GM10266 (cell line): ENCODE measurements at regions not wholly inside any gene's neighbourhood (a gene's known extent, or its start where the extent isn't known, plus 50 kb on each side); places are given as distances from the start of the nearest gene placed in this dataset.

Experiments used
- DNase-seq: peaks from one replicate; pipeline ENCODE4 v3.0.0; 2012; ENCODE audit errors: extremely low spot score
- CTCF ChIP-seq: IDR thresholded peaks from 2 replicates; pipeline ENCODE4 v1.5.1; 2012; ENCODE audit warnings: mild to moderate bottlenecking, low read depth; ENCODE audit not compliant: control insufficient read depth, insufficient read depth; ENCODE audit errors: missing control alignments

DNA sequence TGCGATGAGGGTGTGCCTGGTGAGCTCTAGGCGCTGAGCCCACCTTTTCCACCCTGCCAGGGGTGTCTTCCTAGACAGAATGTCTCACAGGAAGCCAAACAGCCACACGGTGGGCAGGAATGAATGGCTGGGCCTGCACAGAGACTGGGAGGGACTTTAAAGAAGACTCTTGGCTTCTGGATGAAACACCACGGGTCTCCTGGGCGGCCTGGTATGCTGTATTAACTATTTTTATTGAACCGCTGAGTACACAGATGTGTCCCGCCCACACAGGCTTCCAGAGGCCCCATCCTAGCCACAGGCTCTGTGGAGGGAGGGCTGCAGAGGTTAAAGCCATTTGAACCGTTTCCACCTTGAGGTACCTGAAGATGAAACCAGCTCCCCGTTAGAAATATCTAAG is 115.2 kb upstream of the CXCL14 start:
- no peak for DNase-seq
- no peak for TF ChIP-seq CTCF

DNA sequence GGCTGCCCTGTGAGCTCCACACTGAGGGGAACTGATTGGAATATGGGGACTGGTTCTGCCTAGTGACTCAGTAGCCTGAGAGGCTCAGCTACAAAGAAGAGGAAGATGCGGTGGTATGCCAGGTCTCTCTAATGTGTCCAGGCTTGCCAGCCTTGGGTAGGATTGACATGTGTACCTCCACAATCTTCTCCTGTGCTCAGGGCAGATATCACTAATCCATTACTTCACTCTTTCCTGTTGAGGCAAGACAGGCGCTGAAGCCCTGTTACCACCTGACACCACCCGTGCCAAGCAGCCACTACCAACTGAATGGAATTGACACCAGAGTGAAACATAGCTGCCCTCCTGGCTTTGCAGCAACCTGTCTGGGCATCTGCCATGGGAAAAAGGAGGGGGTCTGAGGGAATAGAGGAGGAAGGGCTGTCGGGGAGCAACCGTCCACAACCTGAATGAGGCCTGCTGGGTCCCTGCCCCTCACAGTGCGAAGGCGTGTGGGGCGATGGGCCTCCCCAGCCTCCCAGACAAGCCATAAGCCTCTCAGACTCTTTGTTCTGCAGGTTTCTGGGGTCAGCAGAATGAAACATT is 114.7 kb upstream of the CXCL14 start:
- no peak for DNase-seq
- no peak for TF ChIP-seq CTCF

- no peak for TF ChIP-seq CTCF
- DNase-seq = no peak
Observed at GRCh38 chr5:135691044-135691443, 112.3 kb upstream of the CXCL14 start.

DNA sequence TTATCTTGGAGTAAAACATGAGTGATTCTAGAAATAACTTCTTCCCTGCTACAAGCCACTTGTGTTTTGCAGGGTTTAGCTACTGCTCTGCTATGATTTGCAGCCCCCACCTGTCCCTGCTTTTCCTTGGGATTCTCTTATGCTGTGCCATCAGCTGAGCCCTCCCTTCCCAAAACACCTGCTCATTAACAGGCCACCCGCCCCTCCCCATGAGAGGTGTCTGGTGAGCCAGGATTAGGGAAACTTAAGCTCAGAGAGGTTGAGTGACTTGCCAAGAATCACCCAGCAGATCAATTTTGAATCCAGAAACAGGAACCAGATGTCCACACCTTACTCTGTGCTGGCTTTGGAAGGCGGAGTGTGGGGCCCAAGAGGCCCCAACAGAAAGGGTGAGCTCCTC is 111.7 kb upstream of the CXCL14 start:
- DNase-seq = no peak
- TF ChIP-seq CTCF = no peak

GRCh38 chr5:135689506-135689905 is 110.7 kb upstream of the CXCL14 start:
- no peak for TF ChIP-seq CTCF
- no peak for DNase-seq

DNA sequence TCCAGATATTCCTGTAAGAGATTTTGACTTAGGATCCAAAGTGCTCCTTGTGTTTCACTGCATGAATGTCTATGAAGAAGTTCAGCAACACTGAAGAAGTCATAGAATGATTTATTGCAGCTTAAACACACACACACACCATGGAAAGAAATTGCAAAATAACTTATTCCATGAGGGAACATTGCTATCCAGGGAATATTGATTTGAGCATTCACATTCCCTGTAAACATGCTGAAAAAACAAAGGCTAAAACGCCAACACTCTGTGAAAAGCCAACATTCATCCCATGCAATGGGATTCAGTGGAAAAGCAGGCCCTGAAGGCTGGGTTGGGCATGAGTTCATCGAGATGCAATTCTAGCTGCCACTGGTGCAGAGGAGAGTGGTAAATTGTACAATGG is 109.6 kb upstream of the CXCL14 start:
- DNase-seq = no peak
- TF ChIP-seq CTCF = no peak

DNA sequence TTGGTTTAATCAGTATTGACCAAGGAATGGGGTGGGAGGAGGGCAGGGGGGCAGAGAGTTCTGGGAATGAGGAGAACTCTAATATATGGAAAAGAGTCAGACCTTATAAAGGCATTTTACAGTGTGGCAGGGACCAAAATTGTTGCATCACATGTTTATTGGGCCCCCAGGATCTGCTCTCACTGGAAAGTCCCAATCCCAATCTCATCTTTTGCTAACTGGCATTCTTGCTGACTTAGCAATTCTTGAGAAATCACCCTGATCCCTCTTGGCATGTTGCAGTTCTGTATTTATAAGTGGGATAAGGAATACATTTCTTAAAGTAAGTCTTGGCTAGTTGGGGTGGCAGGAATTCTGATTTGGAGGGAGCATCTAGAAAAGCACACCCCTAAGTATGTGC is 104.4 kb upstream of the CXCL14 start:
- no peak for TF ChIP-seq CTCF

More for the DNA sequence above, 104.4 kb upstream of the CXCL14 start:
- no peak for DNase-seq
